Calu3 (cell line): ENCODE measurements at regions not wholly inside any gene's neighbourhood (a gene's known extent, or its start where the extent isn't known, plus 50 kb on each side); places are given as distances from the start of the nearest gene placed in this dataset.
"Not testable (repeated sequence)": the region's sequence is repeated elsewhere in the genome, so short reads cannot be mapped to it uniquely, and the experiment has no call there.

Experiments used
- BruUV-seq: library from RNA; stranded (reverse); fragments of 400-500 nt; replicated peaks from 2 replicates; lab custom pipeline; 2021; lab: Mats Ljungman, UMichigan
- CTCF ChIA-PET: fragments of 300-600 bp; sonication (Branson Sonifier 250); formaldehyde crosslinking; loops from one replicate; lab custom pipeline; 2022; ENCODE audit warnings: antibody characterized with exemption; lab: Charles Lee
- DNase-seq: peaks from one replicate; pipeline ENCODE4 v3.0.0; 2022
- H3K27ac Mint-ChIP-seq: one replicate; pipeline ENCODE4 v1.8.0; 2022; ENCODE audit warnings: mixed read lengths; ENCODE audit not compliant: unreplicated experiment
- H3K27me3 Mint-ChIP-seq: one replicate; pipeline ENCODE4 v1.8.0; 2022; ENCODE audit warnings: mixed read lengths; ENCODE audit not compliant: unreplicated experiment
- H3K36me3 Mint-ChIP-seq: one replicate; pipeline ENCODE4 v1.8.0; 2022; ENCODE audit warnings: mild to moderate bottlenecking, moderate library complexity, mixed read lengths; ENCODE audit not compliant: insufficient read depth, unreplicated experiment
- H3K4me1 Mint-ChIP-seq: one replicate; pipeline ENCODE4 v1.8.0; 2022; ENCODE audit warnings: mild to moderate bottlenecking, low read depth, mixed read lengths; ENCODE audit not compliant: unreplicated experiment
- H3K4me3 Mint-ChIP-seq: one replicate; pipeline ENCODE4 v1.8.0; 2022; ENCODE audit warnings: mild to moderate bottlenecking, low read depth, moderate library complexity, mixed read lengths; ENCODE audit not compliant: unreplicated experiment
- H3K9me3 Mint-ChIP-seq: one replicate; pipeline ENCODE4 v1.8.0; 2022; ENCODE audit warnings: low read depth, mixed read lengths; ENCODE audit not compliant: unreplicated experiment
- intact Hi-C: fragments of 100-400 bp; cut with micrococcal nuclease; formaldehyde crosslinking; loops from one replicate; pipeline ENCODE4 v1.10.0; 2022; ENCODE audit not compliant: unreplicated experiment
- TF ChIP-seq, protein P1 (sequence below): fragments of 200-600 bp; IDR thresholded peaks from one replicate; pipeline ENCODE4 v1.8.0; 2022; ENCODE audit warnings: antibody characterized with exemption; ENCODE audit not compliant: unreplicated experiment

GRCh38 chr18:76602191-76602590 is 107.1 kb upstream of the ZNF516 start:
- CTCF ChIA-PET = no interaction called here
- no peaks in the 10 kb centered on the region for H3K27me3 Mint-ChIP-seq
- no peaks in the 10 kb centered on the region for H3K4me1 Mint-ChIP-seq
- intact Hi-C loops = no loop called here
- H3K4me3 Mint-ChIP-seq = no peak overlapping the region
- H3K36me3 Mint-ChIP-seq = no peaks in the 10 kb centered on the region
- H3K9me3 Mint-ChIP-seq = no peaks in the 10 kb centered on the region
- no peak for DNase-seq
- no peak overlapping the region for H3K27ac Mint-ChIP-seq
- TF ChIP-seq, protein P1, sequence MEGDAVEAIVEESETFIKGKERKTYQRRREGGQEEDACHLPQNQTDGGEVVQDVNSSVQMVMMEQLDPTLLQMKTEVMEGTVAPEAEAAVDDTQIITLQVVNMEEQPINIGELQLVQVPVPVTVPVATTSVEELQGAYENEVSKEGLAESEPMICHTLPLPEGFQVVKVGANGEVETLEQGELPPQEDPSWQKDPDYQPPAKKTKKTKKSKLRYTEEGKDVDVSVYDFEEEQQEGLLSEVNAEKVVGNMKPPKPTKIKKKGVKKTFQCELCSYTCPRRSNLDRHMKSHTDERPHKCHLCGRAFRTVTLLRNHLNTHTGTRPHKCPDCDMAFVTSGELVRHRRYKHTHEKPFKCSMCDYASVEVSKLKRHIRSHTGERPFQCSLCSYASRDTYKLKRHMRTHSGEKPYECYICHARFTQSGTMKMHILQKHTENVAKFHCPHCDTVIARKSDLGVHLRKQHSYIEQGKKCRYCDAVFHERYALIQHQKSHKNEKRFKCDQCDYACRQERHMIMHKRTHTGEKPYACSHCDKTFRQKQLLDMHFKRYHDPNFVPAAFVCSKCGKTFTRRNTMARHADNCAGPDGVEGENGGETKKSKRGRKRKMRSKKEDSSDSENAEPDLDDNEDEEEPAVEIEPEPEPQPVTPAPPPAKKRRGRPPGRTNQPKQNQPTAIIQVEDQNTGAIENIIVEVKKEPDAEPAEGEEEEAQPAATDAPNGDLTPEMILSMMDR = no peak
- no TSS peak for BruUV-seq

DNA sequence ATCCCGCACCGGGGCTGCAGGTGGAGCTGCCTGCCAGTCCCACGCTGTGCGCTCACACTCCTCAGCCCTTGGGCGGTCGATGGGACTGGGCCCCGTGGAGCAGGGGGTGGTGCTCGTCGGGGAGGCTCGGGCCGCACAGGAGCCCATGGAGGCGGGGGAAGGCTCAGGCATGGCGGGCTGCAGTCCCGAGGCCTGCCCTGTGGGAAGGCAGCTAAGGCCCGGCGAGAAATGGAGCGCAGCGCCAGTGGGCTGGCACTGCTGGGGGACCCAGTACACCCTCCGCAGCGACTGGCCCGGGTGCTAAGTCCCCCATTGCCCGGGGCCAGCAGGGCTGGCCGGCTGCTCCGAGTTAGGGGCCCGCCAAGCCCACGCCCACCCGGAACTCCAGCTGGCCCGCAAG is 105.0 kb upstream of the ZNF516 start:
- CTCF ChIA-PET, H3K36me3 Mint-ChIP-seq, H3K4me3 Mint-ChIP-seq: not testable (repeated sequence)

DNA sequence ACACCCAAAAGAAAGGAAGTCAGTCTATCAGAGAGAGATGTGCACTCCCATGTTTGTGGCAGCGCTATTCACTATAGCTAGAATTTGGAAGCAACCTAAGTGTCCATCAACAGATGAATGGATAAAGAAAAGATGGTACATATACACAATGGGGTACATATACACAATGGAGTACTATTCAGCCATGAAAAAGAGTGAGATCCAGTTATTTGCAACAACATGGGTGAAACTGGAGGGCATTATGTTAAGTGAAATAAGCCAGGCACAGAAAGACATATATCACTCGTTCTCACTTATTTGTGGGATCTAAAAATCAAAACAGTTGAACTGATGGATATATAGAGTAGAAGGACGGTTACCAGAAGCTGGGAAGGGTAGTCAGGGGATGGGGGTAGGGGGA is 99.9 kb upstream of the ZNF516 start:
- Mint-ChIP-seq H3K27me3 (peaks cover 21% of the 10 kb centered on the region), H3K36me3 (no peaks in the 10 kb centered on the region), H3K27ac (no peak overlapping the region), H3K9me3 (no peaks in the 10 kb centered on the region), H3K4me1 (peaks cover 7% of the 10 kb centered on the region), H3K4me3 (no peak overlapping the region)
- intact Hi-C loops = no loop called here
- CTCF ChIA-PET = no interaction called here
- no TSS peak for BruUV-seq
- TF ChIP-seq, protein P1 = no peak
- DNase-seq = no peak

More for the DNA sequence above, 105.0 kb upstream of the ZNF516 start:
- H3K27ac Mint-ChIP-seq, DNase-seq, H3K4me1 Mint-ChIP-seq, intact Hi-C loops, H3K27me3 Mint-ChIP-seq, BruUV-seq, H3K9me3 Mint-ChIP-seq: not testable (repeated sequence)

DNA sequence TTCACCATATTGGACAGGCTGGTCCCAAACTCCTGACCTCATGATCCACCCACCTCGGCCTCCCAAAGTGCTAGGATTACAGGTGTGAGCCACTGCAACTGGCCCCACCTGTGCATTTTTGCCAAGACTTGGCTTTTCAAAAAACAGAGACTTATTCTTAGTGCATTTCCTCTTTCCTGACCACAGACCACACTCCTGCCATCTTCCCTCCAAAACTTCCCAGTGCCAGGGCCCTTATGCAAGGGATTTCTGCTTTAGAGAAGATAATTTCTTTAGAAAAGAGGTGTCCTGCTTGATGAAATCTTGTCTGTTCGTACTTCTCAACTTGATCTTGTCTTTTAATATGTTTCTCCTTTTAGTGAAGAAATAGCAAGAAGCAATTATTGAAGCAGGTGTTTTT is 98.8 kb upstream of the ZNF516 start:
- H3K27me3 Mint-ChIP-seq = peaks cover 21% of the 10 kb centered on the region
- intact Hi-C loops = no loop called here
- H3K4me3 Mint-ChIP-seq = no peak overlapping the region
- CTCF ChIA-PET = no interaction called here
- no peak for DNase-seq
- TF ChIP-seq, protein P1 = no peak
- BruUV-seq = no TSS peak
- no peaks in the 10 kb centered on the region for H3K9me3 Mint-ChIP-seq
- no peak overlapping the region for H3K27ac Mint-ChIP-seq
- H3K4me1 Mint-ChIP-seq = peaks cover 11% of the 10 kb centered on the region
- no peaks in the 10 kb centered on the region for H3K36me3 Mint-ChIP-seq

- Mint-ChIP-seq H3K4me1 (peaks cover 16% of the 10 kb centered on the region), H3K36me3 (no peaks in the 10 kb centered on the region), H3K4me3 (no peak overlapping the region), H3K27ac (no peak overlapping the region), H3K9me3 (no peaks in the 10 kb centered on the region), H3K27me3 (peaks cover 21% of the 10 kb centered on the region)
- intact Hi-C loops = no loop called here
- BruUV-seq = no TSS peak
- no peak for DNase-seq
- TF ChIP-seq, protein P1 = no peak
- CTCF ChIA-PET = interaction anchor here (0.7 kb wide), 2 partner anchors 30 to 109 kb away, joined by 3 to 10 read pairs; no protein-coding TSS in a partner anchor
These were observed 97.9 kb upstream of the ZNF516 start for GRCh38 chr18:76592981-76593381.
